Heart right ventricle (tissue), 16 donors: ENCODE measurements at regions not wholly inside any gene's neighbourhood (a gene's known extent, or its start where the extent isn't known, plus 50 kb on each side); places are given as distances from the start of the nearest gene placed in this dataset.

Experiments used
- ATAC-seq, 8 donors: fragments of 200-7000 bp; cut with Tn5 transposase; one replicate each; pipeline ENCODE4 v1.9.1; 2020; ENCODE audit warnings: mild to moderate bottlenecking in 8 of 8, moderate library complexity in 8 of 8, moderate number of reproducible peaks in 1 of 8
- DNase-seq, 2 donors: peaks; one replicate each; pipeline ENCODE4 v3.0.0-alpha.2; 2020
- H3K27ac ChIP-seq, 10 donors: fragments of 200-600 bp; sonication (generic) in 2 of 10; one replicate each; pipeline versions ENCODE4 v1.5.0 to v1.8.0; 2020 to 2022; ENCODE audit warnings: mild to moderate bottlenecking in 3 of 10
- H3K27me3 ChIP-seq, 7 donors: fragments of 200-600 bp; one replicate each; pipeline ENCODE4 v1.8.0; 2021 to 2022; ENCODE audit warnings: mild to moderate bottlenecking in 2 of 7
- H3K36me3 ChIP-seq, 9 donors: fragments of 200-600 bp; sonication (generic) in 1 of 9; one replicate each; pipeline versions ENCODE4 v1.5.0 to v1.8.0; 2020 to 2022; ENCODE audit warnings: mild to moderate bottlenecking in 2 of 9
- H3K4me1 ChIP-seq, 9 donors: fragments of 200-600 bp; sonication (generic) in 1 of 9; one replicate each; pipeline versions ENCODE4 v1.5.0 to v1.8.0; 2020 to 2022; ENCODE audit warnings: mild to moderate bottlenecking in 4 of 9
- H3K4me3 ChIP-seq, 10 donors: fragments of 200-600 bp; sonication (generic) in 2 of 10; one replicate each; pipeline versions ENCODE4 v1.5.0 to v1.8.0; 2020 to 2022; ENCODE audit warnings: mild to moderate bottlenecking in 7 of 10, moderate library complexity in 2 of 10
- H3K9me3 ChIP-seq, 11 donors: fragments of 200-600 bp in 10 of 11; sonication (generic) in 2 of 11; one replicate each; pipeline versions ENCODE4 v1.5.0 to v1.8.0; 2013 to 2022; ENCODE audit warnings: mild to moderate bottlenecking in 2 of 11, control low read depth in 1 of 11, moderate library complexity in 1 of 11
- WGBS, 2 donors: extraction: QIAGEN DNeasy Blood & Tissue Kit; methylation state at CpG; one replicate each; pipeline ENCODE4 v1.1.7; 2013; ENCODE audit warnings: inconsistent platforms in 1 of 2; 5-methylcytosine and 5-hydroxymethylcytosine counted together
- intact Hi-C, 10 donors: fragments of 100-400 bp; cut with DNase I; formaldehyde crosslinking; loops; one replicate each; pipeline versions ENCODE4 v1.11.1 to v1.14.2; 2022
- TF ChIP-seq, protein P1 (sequence below), 9 donors: fragments of 200-600 bp; sonication (generic) in 2 of 9; IDR thresholded peaks; one replicate each; pipeline versions ENCODE4 v1.5.0 to v1.8.0; 2021 to 2022; ENCODE audit warnings: antibody characterized with exemption in 9 of 9, mild to moderate bottlenecking in 5 of 9, moderate library complexity in 1 of 9
- donor health status: Arrhythmogenic right ventricular cardiomyopathy.
- donor health status: ischemic (EF 13 %, LVEDD 7.1; RV severe dilation, severe dysfunction).
- donor health status: healthy with polysubstance abuse.
- donor health status: DM: no; HTN: yes; CAD: no.
- donor health status: DM: no; HTN: no; CAD: no.
- donor health status: ischemic (EF 25% LVEDD 6.9; RV normal size, moderate dysfunction).
- donor health status: ischemic (EF 25% LVEDD 5.7; RV mildly dilated, moderate dysfunction).
- donor health status: healthy.
- donor health status: DM: yes; HTN: yes; CAD: no.
- donor health status: Ischemic cardiomyopathy.
- donor health status: ischemic (EF 35%, LVEDD 5.7; RV mildly dilated, moderate dysfunction).
- donor health status: nonischemic (EF 11% LVEDD 7.7; RV severe dilation, severe dysfunction).
- donor health status: DM: yes; HTN: yes; CAD: no.
- donor health status: PGD.
- donor health status: ischemic (EF 29% LVEDD 5.4; RV normal size, mild dysfunction).
- donor health status: nonischemic (EF 23%, LVEDD 6.1; RV moderate dilation, normal function).

DNA sequence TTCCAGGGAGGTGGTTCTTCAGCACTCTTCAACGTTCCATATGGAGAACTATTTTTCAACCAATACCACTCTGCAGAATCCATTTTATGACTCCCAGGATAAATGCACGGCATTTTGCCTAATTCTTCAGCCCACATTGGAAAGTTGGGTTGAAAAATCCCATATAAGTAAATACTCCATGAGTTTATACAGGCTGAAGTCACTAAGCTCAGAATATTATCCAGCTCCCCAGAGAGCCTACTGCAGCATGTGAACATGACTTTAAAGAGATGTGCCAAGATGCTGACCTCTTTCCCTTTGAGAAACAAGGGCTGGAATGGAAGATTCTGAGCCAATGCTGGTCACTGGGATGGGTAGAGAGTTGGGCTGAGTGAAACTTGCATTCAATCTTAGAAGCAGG is 111.9 kb upstream of the SLIT3 start:
- 46 to 60% methylated on average over 2 of the region's 2 CpGs for WGBS, 2 donors
- Histone ChIP-seq H3K36me3 (no peaks in the 10 kb centered on the region), H3K4me1 (peaks cover 0 to 16% (median 0%) of the 10 kb centered on the region in 9 donors), H3K27ac (no peak overlapping the region), H3K9me3 (no peaks in the 10 kb centered on the region), H3K27me3 (no peaks in the 10 kb centered on the region), H3K4me3 (no peak overlapping the region)
- DNase-seq, result no peak
- ATAC-seq, result peak in 1 of 8 donors; percentile 28
- intact Hi-C loops, result no loop called here
- TF ChIP-seq, protein P1, sequence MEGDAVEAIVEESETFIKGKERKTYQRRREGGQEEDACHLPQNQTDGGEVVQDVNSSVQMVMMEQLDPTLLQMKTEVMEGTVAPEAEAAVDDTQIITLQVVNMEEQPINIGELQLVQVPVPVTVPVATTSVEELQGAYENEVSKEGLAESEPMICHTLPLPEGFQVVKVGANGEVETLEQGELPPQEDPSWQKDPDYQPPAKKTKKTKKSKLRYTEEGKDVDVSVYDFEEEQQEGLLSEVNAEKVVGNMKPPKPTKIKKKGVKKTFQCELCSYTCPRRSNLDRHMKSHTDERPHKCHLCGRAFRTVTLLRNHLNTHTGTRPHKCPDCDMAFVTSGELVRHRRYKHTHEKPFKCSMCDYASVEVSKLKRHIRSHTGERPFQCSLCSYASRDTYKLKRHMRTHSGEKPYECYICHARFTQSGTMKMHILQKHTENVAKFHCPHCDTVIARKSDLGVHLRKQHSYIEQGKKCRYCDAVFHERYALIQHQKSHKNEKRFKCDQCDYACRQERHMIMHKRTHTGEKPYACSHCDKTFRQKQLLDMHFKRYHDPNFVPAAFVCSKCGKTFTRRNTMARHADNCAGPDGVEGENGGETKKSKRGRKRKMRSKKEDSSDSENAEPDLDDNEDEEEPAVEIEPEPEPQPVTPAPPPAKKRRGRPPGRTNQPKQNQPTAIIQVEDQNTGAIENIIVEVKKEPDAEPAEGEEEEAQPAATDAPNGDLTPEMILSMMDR (IDR thresholded peaks at IDR 0.05), result no peak

DNA sequence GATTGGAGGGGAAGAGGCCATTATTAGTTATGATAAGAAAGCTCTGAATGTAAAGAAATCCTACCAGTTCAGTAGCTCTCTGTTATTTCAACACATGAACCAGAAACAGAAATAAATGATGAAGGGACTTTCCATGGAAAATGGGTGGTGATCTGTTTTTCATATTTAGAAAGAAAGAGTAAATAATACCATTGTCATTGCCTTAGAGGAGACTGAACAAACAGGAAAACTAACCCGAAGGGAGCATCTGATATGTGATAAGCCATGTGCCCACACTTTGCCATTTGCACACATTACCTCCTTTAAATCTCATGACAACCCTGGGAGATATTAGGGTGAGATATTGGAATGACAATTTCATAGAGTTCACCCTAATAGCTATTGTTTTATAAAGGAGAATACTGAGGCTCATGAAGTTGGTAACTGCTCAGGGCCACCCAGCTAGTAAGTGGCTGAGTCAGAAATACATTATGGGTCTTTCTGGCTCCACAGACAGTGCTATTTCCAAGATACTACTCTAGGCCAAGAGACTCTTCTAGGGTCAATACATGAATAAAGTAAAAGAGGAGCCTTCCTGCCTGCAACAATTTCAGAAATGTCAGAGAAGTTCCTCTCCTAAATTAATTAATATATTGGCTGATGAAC is 111.0 kb upstream of the SLIT3 start:
- no peaks in the 10 kb centered on the region for H3K9me3 ChIP-seq
- H3K4me3 ChIP-seq, result no peak overlapping the region
- WGBS, 2 donors, result 47 to 69% methylated on average over 1 of the region's 1 CpG
- H3K4me1 ChIP-seq, result peaks cover 0 to 16% (median 0%) of the 10 kb centered on the region in 9 donors
- H3K36me3 ChIP-seq, result no peaks in the 10 kb centered on the region
- DNase-seq, result no peak
- no peak overlapping the region for H3K27ac ChIP-seq
- ATAC-seq, result no peak
- TF ChIP-seq, protein P1 (IDR thresholded peaks at IDR 0.05), result no peak
- intact Hi-C loops, result no loop called here
- no peaks in the 10 kb centered on the region for H3K27me3 ChIP-seq

- Histone ChIP-seq H3K27me3 (no peaks in the 10 kb centered on the region), H3K9me3 (no peaks in the 10 kb centered on the region), H3K36me3 (no peaks in the 10 kb centered on the region), H3K4me1 (peaks cover 0 to 16% (median 0%) of the 10 kb centered on the region in 9 donors), H3K4me3 (no peak overlapping the region), H3K27ac (no peak overlapping the region)
- ATAC-seq (no peak), DNase-seq (no peak)
- intact Hi-C loops, result no loop called here
- WGBS, 2 donors, result 76 to 79% methylated on average over 6 of the region's 6 CpGs
- TF ChIP-seq, protein P1 (IDR thresholded peaks at IDR 0.05), result no peak
These were observed 110.3 kb upstream of the SLIT3 start for GRCh38 chr5:169410996-169411783.

GRCh38 chr5:169408731-169409130 is 107.8 kb upstream of the SLIT3 start:
- DNase-seq, result no peak
- WGBS, 2 donors, result 66 to 76% methylated on average over 1 of the region's 1 CpG
- Histone ChIP-seq H3K27me3 (peaks cover 0 to 3% (median 0%) of the 10 kb centered on the region in 7 donors), H3K4me3 (no peak overlapping the region), H3K27ac (no peak overlapping the region), H3K36me3 (no peaks in the 10 kb centered on the region), H3K9me3 (no peaks in the 10 kb centered on the region), H3K4me1 (peaks cover 0 to 16% (median 0%) of the 10 kb centered on the region in 9 donors)
- intact Hi-C loops, result no loop called here
- TF ChIP-seq, protein P1 (IDR thresholded peaks at IDR 0.05), result no peak
- no peak for ATAC-seq
